ENCODE measurements at regions not wholly inside any gene's neighbourhood (a gene's known extent, or its start where the extent isn't known, plus 50 kb on each side); places are given as distances from the start of the nearest gene placed in this dataset.

DNA sequence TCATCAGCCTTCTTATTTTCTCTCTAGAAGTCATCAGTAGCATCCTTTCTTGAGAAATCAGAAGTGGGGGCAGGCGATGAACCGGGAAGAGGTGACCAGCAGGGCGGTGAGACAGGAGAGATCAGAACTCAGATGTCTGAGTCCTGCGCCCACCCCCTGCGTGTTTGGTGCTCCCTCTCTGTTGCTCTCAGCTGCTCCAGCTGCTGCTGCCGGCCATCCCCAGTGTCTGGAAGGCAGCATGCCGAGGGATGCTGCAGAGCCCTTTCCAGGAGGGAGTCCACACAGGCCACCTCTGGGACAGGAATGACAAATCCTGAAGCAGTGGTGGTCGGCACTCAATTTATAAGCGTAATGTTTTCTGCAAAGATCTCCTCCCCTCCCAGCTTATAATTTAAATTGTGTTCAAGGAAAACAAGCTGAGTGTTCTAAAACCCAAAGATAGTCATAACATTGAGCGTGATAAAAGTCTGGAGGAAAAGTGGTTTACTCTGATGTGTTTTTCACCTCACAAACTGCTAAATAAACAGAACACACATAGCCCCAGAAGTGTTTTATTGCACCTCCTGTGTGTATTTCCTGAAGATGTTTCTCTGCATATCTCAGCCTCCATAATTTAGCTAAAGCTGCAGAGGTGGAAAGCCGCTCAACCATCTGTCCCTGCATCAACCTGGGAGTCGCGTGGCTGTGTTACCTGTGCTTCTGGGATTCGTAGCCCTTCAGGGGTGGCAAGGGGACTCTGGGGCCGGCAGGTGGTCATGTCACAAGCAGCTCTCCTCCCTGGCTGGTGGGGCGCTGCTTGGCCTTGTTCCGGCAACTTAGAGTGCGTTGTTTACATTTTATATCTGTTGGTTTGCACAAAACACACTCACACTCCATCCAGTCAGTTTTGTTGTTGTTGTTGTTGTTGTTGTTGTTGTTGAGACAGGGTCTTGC lies 191.2 kb downstream of the USP12 start:
- TF ChIP-seq PHB (CRISPR knock-in tag; IDR thresholded peaks at IDR 0.05): no peak
- TF ChIP-seq, protein P1, sequence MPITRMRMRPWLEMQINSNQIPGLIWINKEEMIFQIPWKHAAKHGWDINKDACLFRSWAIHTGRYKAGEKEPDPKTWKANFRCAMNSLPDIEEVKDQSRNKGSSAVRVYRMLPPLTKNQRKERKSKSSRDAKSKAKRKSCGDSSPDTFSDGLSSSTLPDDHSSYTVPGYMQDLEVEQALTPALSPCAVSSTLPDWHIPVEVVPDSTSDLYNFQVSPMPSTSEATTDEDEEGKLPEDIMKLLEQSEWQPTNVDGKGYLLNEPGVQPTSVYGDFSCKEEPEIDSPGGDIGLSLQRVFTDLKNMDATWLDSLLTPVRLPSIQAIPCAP (CRISPR knock-in tag; IDR thresholded peaks at IDR 0.05; ENCODE audit: borderline replicate concordance): no peak
- no peak for TF ChIP-seq GABPA (tag; conservative IDR thresholded peaks at IDR 0.05; ENCODE audit: low read depth)
- TF ChIP-seq, protein P2, sequence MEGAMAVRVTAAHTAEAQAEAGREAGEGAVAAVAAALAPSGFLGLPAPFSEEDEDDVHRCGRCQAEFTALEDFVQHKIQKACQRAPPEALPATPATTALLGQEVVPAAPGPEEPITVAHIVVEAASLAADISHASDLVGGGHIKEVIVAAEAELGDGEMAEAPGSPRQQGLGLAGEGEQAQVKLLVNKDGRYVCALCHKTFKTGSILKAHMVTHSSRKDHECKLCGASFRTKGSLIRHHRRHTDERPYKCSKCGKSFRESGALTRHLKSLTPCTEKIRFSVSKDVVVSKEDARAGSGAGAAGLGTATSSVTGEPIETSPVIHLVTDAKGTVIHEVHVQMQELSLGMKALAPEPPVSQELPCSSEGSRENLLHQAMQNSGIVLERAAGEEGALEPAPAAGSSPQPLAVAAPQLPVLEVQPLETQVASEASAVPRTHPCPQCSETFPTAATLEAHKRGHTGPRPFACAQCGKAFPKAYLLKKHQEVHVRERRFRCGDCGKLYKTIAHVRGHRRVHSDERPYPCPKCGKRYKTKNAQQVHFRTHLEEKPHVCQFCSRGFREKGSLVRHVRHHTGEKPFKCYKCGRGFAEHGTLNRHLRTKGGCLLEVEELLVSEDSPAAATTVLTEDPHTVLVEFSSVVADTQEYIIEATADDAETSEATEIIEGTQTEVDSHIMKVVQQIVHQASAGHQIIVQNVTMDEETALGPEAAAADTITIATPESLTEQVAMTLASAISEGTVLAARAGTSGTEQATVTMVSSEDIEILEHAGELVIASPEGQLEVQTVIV (CRISPR knock-in tag; IDR thresholded peaks at IDR 0.05; ENCODE audit: borderline replicate concordance): no peak
- TF ChIP-seq, protein P3, sequence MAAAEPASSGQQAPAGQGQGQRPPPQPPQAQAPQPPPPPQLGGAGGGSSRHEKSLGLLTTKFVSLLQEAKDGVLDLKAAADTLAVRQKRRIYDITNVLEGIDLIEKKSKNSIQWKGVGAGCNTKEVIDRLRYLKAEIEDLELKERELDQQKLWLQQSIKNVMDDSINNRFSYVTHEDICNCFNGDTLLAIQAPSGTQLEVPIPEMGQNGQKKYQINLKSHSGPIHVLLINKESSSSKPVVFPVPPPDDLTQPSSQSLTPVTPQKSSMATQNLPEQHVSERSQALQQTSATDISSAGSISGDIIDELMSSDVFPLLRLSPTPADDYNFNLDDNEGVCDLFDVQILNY (CRISPR knock-in tag; IDR thresholded peaks at IDR 0.05): no peak
- TF ChIP-seq KDM4B (IDR thresholded peaks at IDR 0.05; ENCODE audit: borderline replicate concordance in 2 of 2, low read depth in 1 of 2): no peak
- TF ChIP-seq, protein P4, sequence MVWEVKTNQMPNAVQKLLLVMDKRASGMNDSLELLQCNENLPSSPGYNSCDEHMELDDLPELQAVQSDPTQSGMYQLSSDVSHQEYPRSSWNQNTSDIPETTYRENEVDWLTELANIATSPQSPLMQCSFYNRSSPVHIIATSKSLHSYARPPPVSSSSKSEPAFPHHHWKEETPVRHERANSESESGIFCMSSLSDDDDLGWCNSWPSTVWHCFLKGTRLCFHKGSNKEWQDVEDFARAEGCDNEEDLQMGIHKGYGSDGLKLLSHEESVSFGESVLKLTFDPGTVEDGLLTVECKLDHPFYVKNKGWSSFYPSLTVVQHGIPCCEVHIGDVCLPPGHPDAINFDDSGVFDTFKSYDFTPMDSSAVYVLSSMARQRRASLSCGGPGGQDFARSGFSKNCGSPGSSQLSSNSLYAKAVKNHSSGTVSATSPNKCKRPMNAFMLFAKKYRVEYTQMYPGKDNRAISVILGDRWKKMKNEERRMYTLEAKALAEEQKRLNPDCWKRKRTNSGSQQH (CRISPR knock-in tag; IDR thresholded peaks at IDR 0.05): no peak
- no peak for TF ChIP-seq HLTF (IDR thresholded peaks at IDR 0.05)
- TF ChIP-seq MTA2 (IDR thresholded peaks at IDR 0.05; ENCODE audit: low read depth): no peak
- TF ChIP-seq, protein P5, sequence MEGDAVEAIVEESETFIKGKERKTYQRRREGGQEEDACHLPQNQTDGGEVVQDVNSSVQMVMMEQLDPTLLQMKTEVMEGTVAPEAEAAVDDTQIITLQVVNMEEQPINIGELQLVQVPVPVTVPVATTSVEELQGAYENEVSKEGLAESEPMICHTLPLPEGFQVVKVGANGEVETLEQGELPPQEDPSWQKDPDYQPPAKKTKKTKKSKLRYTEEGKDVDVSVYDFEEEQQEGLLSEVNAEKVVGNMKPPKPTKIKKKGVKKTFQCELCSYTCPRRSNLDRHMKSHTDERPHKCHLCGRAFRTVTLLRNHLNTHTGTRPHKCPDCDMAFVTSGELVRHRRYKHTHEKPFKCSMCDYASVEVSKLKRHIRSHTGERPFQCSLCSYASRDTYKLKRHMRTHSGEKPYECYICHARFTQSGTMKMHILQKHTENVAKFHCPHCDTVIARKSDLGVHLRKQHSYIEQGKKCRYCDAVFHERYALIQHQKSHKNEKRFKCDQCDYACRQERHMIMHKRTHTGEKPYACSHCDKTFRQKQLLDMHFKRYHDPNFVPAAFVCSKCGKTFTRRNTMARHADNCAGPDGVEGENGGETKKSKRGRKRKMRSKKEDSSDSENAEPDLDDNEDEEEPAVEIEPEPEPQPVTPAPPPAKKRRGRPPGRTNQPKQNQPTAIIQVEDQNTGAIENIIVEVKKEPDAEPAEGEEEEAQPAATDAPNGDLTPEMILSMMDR (IDR thresholded peaks at IDR 0.05 in 2 of 3, conservative IDR thresholded peaks at IDR 0.05 in 1 of 3; ENCODE audit: insufficient read depth in 2 of 3, low read depth in 1 of 3, low read length in 3 of 3): no peak
- no peak for TF ChIP-seq MYNN (IDR thresholded peaks at IDR 0.05)
- no peak for TF ChIP-seq MYNN (CRISPR knock-in tag; IDR thresholded peaks at IDR 0.05)
- no peak for TF ChIP-seq ZNF76 (CRISPR knock-in tag; IDR thresholded peaks at IDR 0.05; ENCODE audit: borderline replicate concordance)
- no peak for TF ChIP-seq FOSL1 (tag; conservative IDR thresholded peaks at IDR 0.05)

All from K562 (cell line).